HepG2 (cell line): ENCODE measurements at regions not wholly inside any gene's neighbourhood (a gene's known extent, or its start where the extent isn't known, plus 50 kb on each side); places are given as distances from the start of the nearest gene placed in this dataset.

Experiments used
- ATAC-seq: fragments of 200-7000 bp; cut with Tn5 transposase; 3 replicates; pipeline ENCODE4 v1.9.1; 2020; ENCODE audit warnings: mild to moderate bottlenecking, moderate library complexity
- BruUV-seq: library from RNA; stranded (reverse); fragments of 400-500 nt; replicated peaks from 2 replicates; lab custom pipeline; 2021; lab: Mats Ljungman, UMichigan
- CTCF ChIA-PET: fragments of 300-600 bp; formaldehyde crosslinking; extraction: SDS; loops from one replicate; lab custom pipeline; 2021; ENCODE audit warnings: low total read pairs, inconsistent platforms, low intra/inter-chr PET ratio; lab: Yijun Ruan, JAX
- POLR2A ChIA-PET: fragments of 350-600 bp; sonication (Branson Sonifier 250); formaldehyde crosslinking; loops from one replicate; lab custom pipeline; 2020; ENCODE audit warnings: antibody characterized with exemption, inconsistent platforms; lab: Yijun Ruan, JAX
- DNase-seq: peaks from one replicate; pipeline ENCODE4 v3.0.0-alpha.2; 2015; ENCODE audit warnings: low spot score
- FAIRE-seq: peaks from 3 replicates; lab custom pipeline; 2011; peaks lifted over from hg19 to GRCh38; lab: Jason Lieb, UNC
- H2AFZ ChIP-seq: one replicate; pipeline ENCODE4 v1.6.1; 2011; ENCODE audit warnings: low read length, inconsistent platforms
- H3K27ac ChIP-seq: fragments of 300-600 bp; 3 replicates; pipeline ENCODE4 v1.8.0; 2011; ENCODE audit warnings: mixed run types, mild to moderate bottlenecking, mixed read lengths, low read length, inconsistent platforms; ENCODE audit not compliant: insufficient read depth; ENCODE audit errors: extremely low read length
- H3K27me3 ChIP-seq, 2 experiments: fragments of 200-600 bp in 1 of 2; 2 replicates in 1 of 2; 3 replicates in 1 of 2; pipeline versions ENCODE4 v1.6.0 to v1.8.0; 2011; ENCODE audit warnings: low read length in 2 of 2, mild to moderate bottlenecking in 2 of 2, moderate library complexity in 2 of 2, inconsistent platforms in 1 of 2; ENCODE audit not compliant: insufficient read depth in 2 of 2, control insufficient read depth in 1 of 2
- H3K36me3 ChIP-seq, 2 experiments: fragments of 200-600 bp in 1 of 2; replicated peaks in 1 of 2; 2 replicates in 1 of 2; 3 replicates in 1 of 2; pipeline versions ENCODE4 v1.5.1 to v1.8.0; 2011; ENCODE audit warnings: low read length in 2 of 2, inconsistent platforms in 1 of 2; ENCODE audit not compliant: insufficient read depth in 2 of 2, control insufficient read depth in 1 of 2
- H3K4me1 ChIP-seq: 2 replicates; pipeline ENCODE4 v1.5.1; 2012; ENCODE audit warnings: low read length, inconsistent platforms; ENCODE audit not compliant: insufficient read depth
- H3K4me2 ChIP-seq: 2 replicates; pipeline ENCODE4 v1.6.0; 2011; ENCODE audit warnings: low read depth, low read length, inconsistent platforms
- H3K4me3 ChIP-seq, 3 experiments: fragments of 200-600 bp in 1 of 3; sonication (generic), shearing (Covaris generic) in 1 of 3; replicated peaks in 1 of 3; 2 replicates each; pipeline ENCODE4 v1.5.1; 2011 to 2016; ENCODE audit warnings: low read length in 3 of 3, inconsistent platforms in 2 of 3, low read depth in 2 of 3, mild to moderate bottlenecking in 2 of 3, control low read depth in 1 of 3, mixed read lengths in 1 of 3; ENCODE audit not compliant: insufficient read depth in 1 of 3
- H3K79me2 ChIP-seq: one replicate; pipeline ENCODE4 v1.6.1; 2011; ENCODE audit warnings: low read length, inconsistent platforms; ENCODE audit not compliant: insufficient read depth
- H3K9ac ChIP-seq: 2 replicates; pipeline ENCODE4 v1.6.0; 2011; ENCODE audit warnings: mild to moderate bottlenecking, low read depth, low read length, inconsistent platforms; ENCODE audit not compliant: insufficient read depth
- H3K9me3 ChIP-seq: 2 replicates; pipeline ENCODE4 v1.5.1; 2012; ENCODE audit warnings: mild to moderate bottlenecking, low read length
- H4K20me1 ChIP-seq: 2 replicates; pipeline ENCODE4 v1.6.0; 2011; ENCODE audit warnings: inconsistent platforms, mild to moderate bottlenecking, low read length, moderate library complexity; ENCODE audit not compliant: insufficient read depth
- ETV6 ChIP-seq: sonication (generic); formaldehyde crosslinking; conservative IDR thresholded peaks from 2 replicates; pipeline ENCODE4 v1.4.0; 2020; ENCODE audit warnings: missing genetic modification reagents
- GABPB1 ChIP-seq: IDR thresholded peaks from 2 replicates; pipeline ENCODE4 v1.6.1; 2016; ENCODE audit warnings: mild to moderate bottlenecking, missing genetic modification reagents, moderate library complexity, missing compliant biosample characterization
- MIER2 ChIP-seq: IDR thresholded peaks from 2 replicates; pipeline ENCODE4 v1.6.1; 2016; ENCODE audit warnings: missing biosample characterization, missing genetic modification reagents
- MYPOP ChIP-seq: sonication (generic); formaldehyde crosslinking; IDR thresholded peaks from 2 replicates; pipeline ENCODE4 v1.8.1; 2023; ENCODE audit warnings: mild to moderate bottlenecking, moderate library complexity, missing genetic modification reagents
- NCOA1 ChIP-seq: sonication (generic); formaldehyde crosslinking; IDR thresholded peaks from 2 replicates; pipeline ENCODE4 v1.9.0; 2021; ENCODE audit warnings: missing genetic modification reagents
- PHF21A ChIP-seq: sonication (generic); formaldehyde crosslinking; IDR thresholded peaks from 2 replicates; pipeline ENCODE4 v1.5.0; 2020; ENCODE audit warnings: mild to moderate bottlenecking, missing genetic modification reagents
- SMAD1 ChIP-seq: sonication (generic); formaldehyde crosslinking; IDR thresholded peaks from 2 replicates; pipeline ENCODE4 v1.4.0; 2020; ENCODE audit warnings: missing genetic modification reagents, low read depth, mild to moderate bottlenecking, borderline replicate concordance
- SNRNP70 ChIP-seq: fragments of 200-400 bp; formaldehyde crosslinking; IDR thresholded peaks from 2 replicates; pipeline ENCODE4 v1.6.1; 2017; ENCODE audit warnings: mild to moderate bottlenecking, low read depth, low read length, moderate library complexity
- ZNF407 ChIP-seq: sonication (generic); formaldehyde crosslinking; IDR thresholded peaks from one replicate; pipeline ENCODE4 v1.5.1; 2020; ENCODE audit warnings: mild to moderate bottlenecking, missing genetic modification reagents; ENCODE audit errors: not compliant biosample characterization
- ZNF543 ChIP-seq: sonication (generic); formaldehyde crosslinking; IDR thresholded peaks from 2 replicates; pipeline ENCODE4 v1.4.0; 2020; ENCODE audit warnings: mild to moderate bottlenecking, missing genetic modification reagents
- ZNF607 ChIP-seq: sonication (generic); formaldehyde crosslinking; IDR thresholded peaks from 2 replicates; pipeline ENCODE4 v1.5.1; 2020; ENCODE audit warnings: missing genetic modification reagents, mild to moderate bottlenecking, borderline replicate concordance
- ZNF713 ChIP-seq: sonication (generic); formaldehyde crosslinking; IDR thresholded peaks from 2 replicates; pipeline ENCODE4 v1.4.0; 2020; ENCODE audit warnings: mild to moderate bottlenecking, missing genetic modification reagents
- ZXDC ChIP-seq: sonication (generic); formaldehyde crosslinking; IDR thresholded peaks from 2 replicates; pipeline ENCODE4 v1.5.0; 2020; ENCODE audit warnings: mild to moderate bottlenecking, missing genetic modification reagents
- WGBS: methylation state at CpG from one replicate; pipeline ENCODE4 v1.1.6; 2017; ENCODE audit warnings: low lambda C conversion rate; 5-methylcytosine and 5-hydroxymethylcytosine counted together
- in situ Hi-C: cut with HindIII; loops from 2 replicates; pipeline ENCODE4 v1.10.0; 2017; ENCODE audit warnings: low pct_unique_long_range_greater_than_20kb; ENCODE audit not compliant: extremely low pct_ligation_motif_present
- intact Hi-C: fragments of 100-400 bp; cut with micrococcal nuclease; formaldehyde crosslinking; loops from one replicate; pipeline ENCODE4 v1.10.0; 2022; ENCODE audit not compliant: unreplicated experiment

GRCh38 chr1:201719812-201720521 is 109.0 kb upstream of the IPO9 start:
- H3K79me2 ChIP-seq: no peaks in the 10 kb centered on the region
- intact Hi-C loops: no loop called here
- no peak overlapping the region for H3K27ac ChIP-seq
- H2AFZ ChIP-seq: no peak overlapping the region
- no peak overlapping the region for H3K4me3 ChIP-seq
- ChIA-PET POLR2A (no interaction called here), CTCF (no interaction called here)
- FAIRE-seq (no peak), DNase-seq (no peak), ATAC-seq (no peak)
- in situ Hi-C loops: no loop called here
- H3K27me3 ChIP-seq: peaks cover 2 to 49% of the 10 kb centered on the region in 2 experiments; a peak in 3 of 5 replicates
- no peak overlapping the region for H3K9ac ChIP-seq
- no peak overlapping the region for H3K4me2 ChIP-seq
- WGBS: 20% methylated on average over 6 of the region's 9 CpGs
- no peaks in the 10 kb centered on the region for H4K20me1 ChIP-seq
- no peaks in the 10 kb centered on the region for H3K36me3 ChIP-seq
- H3K9me3 ChIP-seq: no peaks in the 10 kb centered on the region
- no TSS peak for BruUV-seq
- no peaks in the 10 kb centered on the region for H3K4me1 ChIP-seq
- no peak for TF ChIP-seq NCOA1 (CRISPR knock-in tag)
- no peak for TF ChIP-seq ZNF713 (CRISPR knock-in tag)
- no peak for TF ChIP-seq GABPB1 (CRISPR knock-in tag)
- TF ChIP-seq ZXDC (CRISPR knock-in tag): no peak
- TF ChIP-seq ZNF407 (CRISPR knock-in tag): no peak
- TF ChIP-seq MIER2 (CRISPR knock-in tag): no peak
- TF ChIP-seq MYPOP (CRISPR knock-in tag): no peak
- TF ChIP-seq PHF21A (CRISPR knock-in tag): no peak
- TF ChIP-seq SNRNP70: no peak
- TF ChIP-seq ZNF607: no peak
- no peak for TF ChIP-seq ETV6
- no peak for TF ChIP-seq ZNF543 (CRISPR knock-in tag)
- no peak for TF ChIP-seq SMAD1 (CRISPR knock-in tag)
